ENCODE measurements at regions not wholly inside any gene's neighbourhood (a gene's known extent, or its start where the extent isn't known, plus 50 kb on each side); places are given as distances from the start of the nearest gene placed in this dataset.
A peak's percentile ranks its signal among the peaks of the same experiment; 100 is the strongest.

DNA sequence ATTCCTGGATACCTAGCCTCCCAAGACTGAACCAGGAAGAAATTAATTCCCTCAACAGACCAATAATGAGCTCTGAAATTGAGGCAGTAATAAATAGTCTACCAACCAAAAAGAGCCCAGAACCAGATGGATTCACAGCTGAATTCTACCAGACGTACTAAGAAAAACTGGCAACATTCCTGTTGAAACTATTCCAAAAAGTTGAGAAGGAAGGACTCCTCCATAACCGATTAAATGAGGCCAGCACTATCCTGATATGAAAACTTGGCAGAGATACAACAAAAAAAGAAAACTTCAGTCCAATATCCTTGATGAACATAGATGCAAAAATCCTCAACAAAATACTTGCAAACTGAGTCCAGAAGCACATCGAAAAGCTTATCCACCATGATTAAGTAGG, 392.5 kb upstream of the GRAMD2B start:
- WGBS (ENCODE audit: insufficient coverage): no CpG with 5 or more reads among the region's 3 CpGs
- Histone ChIP-seq H3K4me3 (ENCODE audit: low read length) (no peak overlapping the region), H3K36me3 (ENCODE audit: control insufficient read depth, insufficient read depth, low read length) (no peaks in the 10 kb centered on the region), H3K4me1 (ENCODE audit: control insufficient read depth, insufficient read depth, low read length) (no peaks in the 10 kb centered on the region), H3K27ac (ENCODE audit: low read length) (no peak overlapping the region), H3K9me3 (replicated peaks; ENCODE audit: control insufficient read depth, low read depth, low read length) (peaks cover 5% of the 10 kb centered on the region), H3K27me3 (ENCODE audit: control insufficient read depth, insufficient read depth, low read length) (no peaks in the 10 kb centered on the region)
- no peak for DNase-seq

- WGBS (ENCODE audit: insufficient coverage): 86% methylated on average over 2 of the region's 7 CpGs
These were observed 391.1 kb upstream of the GRAMD2B start for GRCh38 chr5:126031989-126032716.

GRCh38 chr5:126043688-126044087, 379.5 kb upstream of the GRAMD2B start:
- 90% methylated on average over 5 of the region's 5 CpGs for WGBS (ENCODE audit: insufficient coverage)
- no peak for DNase-seq
- H3K9me3 ChIP-seq (replicated peaks; ENCODE audit: control insufficient read depth, low read depth, low read length): no peaks in the 10 kb centered on the region
- H3K4me1 ChIP-seq (ENCODE audit: control insufficient read depth, insufficient read depth, low read length): peaks cover 5% of the 10 kb centered on the region
- no peaks in the 10 kb centered on the region for H3K36me3 ChIP-seq (ENCODE audit: control insufficient read depth, insufficient read depth, low read length)
- H3K4me3 ChIP-seq (ENCODE audit: low read length): no peak overlapping the region
- no peaks in the 10 kb centered on the region for H3K27me3 ChIP-seq (ENCODE audit: control insufficient read depth, insufficient read depth, low read length)
- no peak overlapping the region for H3K27ac ChIP-seq (ENCODE audit: low read length)

More at GRCh38 chr5:126031989-126032716, 391.1 kb upstream of the GRAMD2B start:
- H3K27me3 ChIP-seq (ENCODE audit: control insufficient read depth, insufficient read depth, low read length): no peaks in the 10 kb centered on the region
- no peaks in the 10 kb centered on the region for H3K4me1 ChIP-seq (ENCODE audit: control insufficient read depth, insufficient read depth, low read length)
- H3K36me3 ChIP-seq (ENCODE audit: control insufficient read depth, insufficient read depth, low read length): no peaks in the 10 kb centered on the region
- DNase-seq: no peak
- H3K9me3 ChIP-seq (replicated peaks; ENCODE audit: control insufficient read depth, low read depth, low read length): peaks cover 5% of the 10 kb centered on the region
- H3K4me3 ChIP-seq (ENCODE audit: low read length): no peak overlapping the region
- no peak overlapping the region for H3K27ac ChIP-seq (ENCODE audit: low read length)

DNA sequence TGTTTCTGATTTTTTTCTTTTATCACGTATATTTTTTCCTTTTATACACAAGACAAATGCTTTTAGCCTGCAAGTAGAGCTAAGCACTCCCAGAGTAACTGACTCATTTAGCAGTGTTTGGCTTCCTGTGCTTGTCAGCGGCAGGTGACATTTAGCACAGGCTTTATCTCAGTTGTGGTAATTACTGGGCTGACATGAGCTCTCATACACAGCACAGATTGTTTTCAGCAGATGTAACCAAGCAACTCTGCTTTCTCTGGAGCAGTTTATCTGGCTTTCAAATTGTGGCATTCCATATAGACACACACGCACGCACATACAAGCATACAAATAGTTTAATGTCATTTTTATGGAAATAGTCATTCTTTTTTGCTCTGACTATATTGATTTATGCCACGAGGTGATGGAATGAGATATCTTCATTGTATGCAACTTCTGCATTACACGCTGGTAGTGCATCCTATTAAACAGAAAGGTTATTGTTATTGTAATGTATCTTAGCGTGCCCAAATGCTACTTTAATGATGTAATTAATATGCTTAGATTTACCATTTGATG, 379.0 kb upstream of the GRAMD2B start:
- no peaks in the 10 kb centered on the region for H3K36me3 ChIP-seq (ENCODE audit: control insufficient read depth, insufficient read depth, low read length)
- WGBS (ENCODE audit: insufficient coverage): 0% methylated on average over 1 of the region's 7 CpGs
- no peak overlapping the region for H3K27ac ChIP-seq (ENCODE audit: low read length)
- peaks cover 5% of the 10 kb centered on the region for H3K4me1 ChIP-seq (ENCODE audit: control insufficient read depth, insufficient read depth, low read length)
- H3K4me3 ChIP-seq (ENCODE audit: low read length): no peak overlapping the region
- H3K27me3 ChIP-seq (ENCODE audit: control insufficient read depth, insufficient read depth, low read length): no peaks in the 10 kb centered on the region
- no peaks in the 10 kb centered on the region for H3K9me3 ChIP-seq (replicated peaks; ENCODE audit: control insufficient read depth, low read depth, low read length)
- DNase-seq: peak; percentile 83

DNA sequence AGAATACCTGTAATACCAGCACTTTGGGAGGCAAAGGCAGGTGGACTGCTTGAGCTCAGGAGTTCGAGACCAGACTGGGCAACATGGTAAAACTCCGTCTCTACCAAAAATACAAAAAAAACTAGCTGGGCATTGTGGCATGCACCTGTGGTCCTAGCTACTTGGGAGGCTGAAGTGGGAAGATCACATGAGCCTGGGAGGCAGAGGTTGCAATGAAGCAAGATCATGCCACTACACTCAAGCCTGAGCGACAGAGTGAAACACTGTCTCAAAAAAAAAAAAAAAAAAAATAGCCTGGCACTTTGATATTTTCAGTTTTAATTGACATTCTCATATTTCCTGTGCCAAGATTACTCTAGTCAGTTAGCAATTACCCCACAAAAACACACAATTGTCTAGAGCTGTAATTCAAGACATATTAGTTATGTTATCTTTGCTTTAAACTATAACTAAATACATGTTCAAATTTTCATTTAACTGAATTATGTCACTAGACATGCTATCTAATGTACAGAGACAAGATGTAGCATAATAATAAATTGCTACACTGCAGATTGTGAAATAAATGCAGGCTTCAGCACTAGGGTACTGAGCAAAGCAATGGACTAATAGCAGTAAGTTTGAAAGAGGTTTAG, 378.2 kb upstream of the GRAMD2B start:
- Histone ChIP-seq H3K27me3 (ENCODE audit: control insufficient read depth, insufficient read depth, low read length) (no peaks in the 10 kb centered on the region), H3K4me3 (ENCODE audit: low read length) (no peak overlapping the region), H3K27ac (ENCODE audit: low read length) (no peak overlapping the region), H3K9me3 (replicated peaks; ENCODE audit: control insufficient read depth, low read depth, low read length) (no peaks in the 10 kb centered on the region), H3K4me1 (ENCODE audit: control insufficient read depth, insufficient read depth, low read length) (peaks cover 5% of the 10 kb centered on the region), H3K36me3 (ENCODE audit: control insufficient read depth, insufficient read depth, low read length) (no peaks in the 10 kb centered on the region)
- no peak for DNase-seq
- 100% methylated on average over 1 of the region's 3 CpGs for WGBS (ENCODE audit: insufficient coverage)

DNA sequence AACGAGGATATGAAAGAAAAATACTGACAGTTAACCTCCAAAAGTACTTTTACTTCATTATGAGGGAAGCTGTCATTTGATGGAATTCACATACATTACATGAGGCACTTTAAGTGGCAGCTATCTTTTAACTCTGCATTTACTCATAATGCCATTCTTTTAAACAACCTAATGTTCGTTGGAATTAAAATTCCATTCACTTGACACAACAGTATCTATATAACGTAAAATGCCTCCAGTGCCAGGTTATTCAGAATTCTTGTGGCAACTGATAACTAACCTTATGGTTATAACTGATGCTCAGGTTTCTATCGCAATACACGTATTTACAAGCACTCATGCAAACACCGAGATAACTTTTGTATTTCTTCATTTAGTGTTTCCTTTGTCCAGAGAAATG, 376.9 kb upstream of the GRAMD2B start:
- Histone ChIP-seq H3K4me1 (ENCODE audit: control insufficient read depth, insufficient read depth, low read length) (peaks cover 5% of the 10 kb centered on the region), H3K36me3 (ENCODE audit: control insufficient read depth, insufficient read depth, low read length) (no peaks in the 10 kb centered on the region), H3K9me3 (replicated peaks; ENCODE audit: control insufficient read depth, low read depth, low read length) (no peaks in the 10 kb centered on the region), H3K4me3 (ENCODE audit: low read length) (no peak overlapping the region), H3K27ac (ENCODE audit: low read length) (no peak overlapping the region), H3K27me3 (ENCODE audit: control insufficient read depth, insufficient read depth, low read length) (no peaks in the 10 kb centered on the region)
- DNase-seq: no peak
- 83% methylated on average over 1 of the region's 6 CpGs for WGBS (ENCODE audit: insufficient coverage)

- peak; percentile 32 for DNase-seq
- H3K27ac ChIP-seq (ENCODE audit: low read length): no peak overlapping the region
- H3K27me3 ChIP-seq (ENCODE audit: control insufficient read depth, insufficient read depth, low read length): no peaks in the 10 kb centered on the region
- no peak overlapping the region for H3K4me3 ChIP-seq (ENCODE audit: low read length)
- peaks cover 5% of the 10 kb centered on the region for H3K4me1 ChIP-seq (ENCODE audit: control insufficient read depth, insufficient read depth, low read length)
- H3K36me3 ChIP-seq (ENCODE audit: control insufficient read depth, insufficient read depth, low read length): no peaks in the 10 kb centered on the region
- no peaks in the 10 kb centered on the region for H3K9me3 ChIP-seq (replicated peaks; ENCODE audit: control insufficient read depth, low read depth, low read length)
These were observed 376.2 kb upstream of the GRAMD2B start for GRCh38 chr5:126046846-126047571.

GRCh38 chr5:126052120-126052519, 371.1 kb upstream of the GRAMD2B start:
- no peak overlapping the region for H3K4me3 ChIP-seq (ENCODE audit: low read length)
- no peak overlapping the region for H3K27ac ChIP-seq (ENCODE audit: low read length)
- DNase-seq: no peak
- no peaks in the 10 kb centered on the region for H3K36me3 ChIP-seq (ENCODE audit: control insufficient read depth, insufficient read depth, low read length)
- no CpG with 5 or more reads among the region's 1 CpG for WGBS (ENCODE audit: insufficient coverage)
- H3K27me3 ChIP-seq (ENCODE audit: control insufficient read depth, insufficient read depth, low read length): no peaks in the 10 kb centered on the region
- no peaks in the 10 kb centered on the region for H3K4me1 ChIP-seq (ENCODE audit: control insufficient read depth, insufficient read depth, low read length)
- H3K9me3 ChIP-seq (replicated peaks; ENCODE audit: control insufficient read depth, low read depth, low read length): no peaks in the 10 kb centered on the region

DNA sequence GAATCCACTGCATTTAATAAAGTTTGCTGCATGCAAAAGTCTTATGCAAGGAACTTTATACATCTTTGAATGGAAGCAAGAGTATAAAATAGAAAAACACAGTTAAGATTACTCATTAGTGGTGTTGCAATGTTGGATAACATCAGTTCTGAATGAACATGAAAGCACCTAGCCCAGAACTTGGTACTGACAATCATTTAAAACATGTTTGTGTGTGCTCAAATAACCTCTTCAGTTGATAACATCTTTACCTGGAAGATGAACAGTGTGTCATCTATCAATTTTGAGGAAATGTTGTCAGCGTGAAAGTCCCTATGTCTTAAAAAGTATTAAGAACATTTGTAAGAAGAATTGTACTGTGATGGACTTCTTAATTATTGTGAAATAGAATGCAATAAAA, 370.4 kb upstream of the GRAMD2B start:
- no CpG with 5 or more reads among the region's 1 CpG for WGBS (ENCODE audit: insufficient coverage)
- no peaks in the 10 kb centered on the region for H3K36me3 ChIP-seq (ENCODE audit: control insufficient read depth, insufficient read depth, low read length)

DNA sequence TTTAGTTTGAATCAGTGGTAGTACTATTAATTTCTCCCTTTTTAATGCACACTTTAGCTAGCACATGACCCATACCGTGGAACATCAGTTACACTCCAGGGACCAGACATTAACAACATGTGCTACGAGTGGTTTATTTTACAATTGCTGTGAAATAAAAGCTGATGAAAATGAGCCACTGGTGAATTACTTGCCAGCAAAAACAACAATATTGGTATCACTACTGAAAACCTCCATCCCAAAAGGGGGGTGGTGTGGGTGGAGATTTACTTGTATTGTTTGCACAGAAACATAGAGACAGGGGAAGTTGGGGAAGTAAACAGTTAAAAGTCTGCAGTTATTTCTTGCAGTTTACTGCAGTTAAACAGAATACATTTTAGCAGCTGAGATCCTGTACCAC, 369.6 kb upstream of the GRAMD2B start:
- no peak for DNase-seq
- Histone ChIP-seq H3K27me3 (ENCODE audit: control insufficient read depth, insufficient read depth, low read length) (no peaks in the 10 kb centered on the region), H3K27ac (ENCODE audit: low read length) (no peak overlapping the region), H3K36me3 (ENCODE audit: control insufficient read depth, insufficient read depth, low read length) (no peaks in the 10 kb centered on the region), H3K4me1 (ENCODE audit: control insufficient read depth, insufficient read depth, low read length) (no peaks in the 10 kb centered on the region), H3K9me3 (replicated peaks; ENCODE audit: control insufficient read depth, low read depth, low read length) (no peaks in the 10 kb centered on the region), H3K4me3 (ENCODE audit: low read length) (no peak overlapping the region)
- WGBS (ENCODE audit: insufficient coverage): no CpG with 5 or more reads among the region's 2 CpGs

More for the DNA sequence above, 370.4 kb upstream of the GRAMD2B start:
- Histone ChIP-seq H3K27me3 (ENCODE audit: control insufficient read depth, insufficient read depth, low read length) (no peaks in the 10 kb centered on the region), H3K4me3 (ENCODE audit: low read length) (no peak overlapping the region), H3K4me1 (ENCODE audit: control insufficient read depth, insufficient read depth, low read length) (no peaks in the 10 kb centered on the region), H3K9me3 (replicated peaks; ENCODE audit: control insufficient read depth, low read depth, low read length) (no peaks in the 10 kb centered on the region), H3K27ac (ENCODE audit: low read length) (no peak overlapping the region)
- no peak for DNase-seq
